SU-DHL-6 (cell line): ENCODE measurements at regions not wholly inside any gene's neighbourhood (a gene's known extent, or its start where the extent isn't known, plus 50 kb on each side); places are given as distances from the start of the nearest gene placed in this dataset.
"Not testable (repeated sequence)": the region's sequence is repeated elsewhere in the genome, so short reads cannot be mapped to it uniquely, and the experiment has no call there.

ENCODE experiments used
- H2AFZ ChIP-seq: fragments of 200-600 bp; sonication (generic); 2 replicates; pipeline ENCODE4 v1.6.1; 2014; ENCODE audit warnings: low read depth, mild to moderate bottlenecking, moderate library complexity, mixed read lengths, antibody characterized with exemption, low read length; ENCODE audit not compliant: severe bottlenecking
- H3F3A ChIP-seq: fragments of 200-600 bp; shearing (Covaris generic); 2 replicates; pipeline ENCODE4 v1.6.0; 2016; ENCODE audit warnings: antibody characterized with exemption, mild to moderate bottlenecking; ENCODE audit not compliant: insufficient read depth
- H3K27ac ChIP-seq: fragments of 200-600 bp; sonication (generic); 2 replicates; pipeline ENCODE4 v1.5.1; 2016; ENCODE audit warnings: low read depth, mild to moderate bottlenecking, low read length, moderate library complexity, mixed read lengths
- H3K27me3 ChIP-seq: fragments of 200-600 bp; sonication (generic), shearing (Covaris generic); 2 replicates; pipeline ENCODE4 v1.6.0; 2014; ENCODE audit warnings: mild to moderate bottlenecking, low read length
- H3K36me3 ChIP-seq: fragments of 200-600 bp; sonication (generic); 2 replicates; pipeline ENCODE4 v1.6.1; 2014; ENCODE audit warnings: mild to moderate bottlenecking, low read length, mixed read lengths
- H3K4me2 ChIP-seq: fragments of 300-600, 200-600 bp; shearing (Covaris generic), sonication (generic); 2 replicates; pipeline ENCODE4 v1.6.0; 2014; ENCODE audit warnings: low read length, low read depth, mild to moderate bottlenecking; ENCODE audit not compliant: poor library complexity, severe bottlenecking
- H3K4me3 ChIP-seq: fragments of 200-600 bp; sonication (generic); 2 replicates; pipeline ENCODE4 v1.5.1; 2014; ENCODE audit warnings: antibody characterized with exemption, low read length, mild to moderate bottlenecking, mixed read lengths; ENCODE audit not compliant: insufficient read depth, poor library complexity, severe bottlenecking
- H3K79me2 ChIP-seq: fragments of 200-600 bp; sonication (generic); 2 replicates; pipeline ENCODE4 v1.6.1; 2014; ENCODE audit warnings: mild to moderate bottlenecking, low read length, moderate library complexity; ENCODE audit not compliant: insufficient read depth
- H3K9ac ChIP-seq: fragments of 200-600 bp; sonication (generic); 2 replicates; pipeline ENCODE4 v1.7.0; 2014; ENCODE audit warnings: mild to moderate bottlenecking, low read length
- H3K9me2 ChIP-seq: fragments of 200-600 bp; sonication (generic); replicated peaks from 2 replicates; pipeline ENCODE4 v1.6.1; 2014; ENCODE audit warnings: low read length; ENCODE audit not compliant: insufficient read depth
- H3K9me3 ChIP-seq: fragments of 200-600 bp; sonication (generic); 2 replicates; pipeline ENCODE4 v1.6.1; 2014; ENCODE audit warnings: low read length, mixed read lengths; ENCODE audit not compliant: insufficient read depth
- H4K20me1 ChIP-seq: fragments of 200-600 bp; sonication (generic); 2 replicates; pipeline ENCODE4 v1.6.1; 2014; ENCODE audit warnings: low read depth, mild to moderate bottlenecking, antibody characterized with exemption, low read length, moderate library complexity, mixed read lengths
- CTCF ChIP-seq: fragments of 200-600 bp; sonication (generic); IDR thresholded peaks from one replicate; pipeline ENCODE4 v1.5.1; 2017; ENCODE audit warnings: antibody characterized with exemption, mild to moderate bottlenecking, low read length, moderate library complexity; ENCODE audit not compliant: insufficient read depth, poor library complexity, severe bottlenecking
- EZH2phosphoT487 ChIP-seq: fragments of 200-600 bp; sonication (generic), shearing (Covaris generic); conservative IDR thresholded peaks from 2 replicates; pipeline ENCODE4 v1.6.1; 2018; ENCODE audit warnings: mild to moderate bottlenecking, antibody characterized with exemption, low read length, moderate library complexity, mixed read lengths

GRCh38 chr5:143521846-143522400 lies 118.4 kb upstream of the NR3C1 start:
- Histone ChIP-seq H3K4me2 (no peak overlapping the region), H3K79me2 (no peaks in the 10 kb centered on the region), H2AFZ (no peak overlapping the region), H3K9me3 (no peaks in the 10 kb centered on the region), H3F3A (no peaks in the 10 kb centered on the region), H3K9ac (no peak overlapping the region), H3K4me3 (no peak overlapping the region), H3K9me2 (no peaks in the 10 kb centered on the region), H4K20me1 (no peaks in the 10 kb centered on the region), H3K36me3 (no peaks in the 10 kb centered on the region), H3K27ac (no peak overlapping the region), H3K27me3 (no peaks in the 10 kb centered on the region)
- no peak for TF ChIP-seq CTCF
- TF ChIP-seq EZH2phosphoT487 = no peak

GRCh38 chr5:143521141-143521540 lies 117.7 kb upstream of the NR3C1 start:
- H3K9me3 ChIP-seq = no peaks in the 10 kb centered on the region
- no peak for TF ChIP-seq CTCF
- TF ChIP-seq EZH2phosphoT487 = no peak
- H3K27me3 ChIP-seq = no peaks in the 10 kb centered on the region
- no peak overlapping the region for H3K9ac ChIP-seq
- H2AFZ ChIP-seq = no peak overlapping the region
- H3K27ac ChIP-seq = no peak overlapping the region
- H3K9me2 ChIP-seq = no peaks in the 10 kb centered on the region
- H3K4me3 ChIP-seq = no peak overlapping the region
- H4K20me1 ChIP-seq = no peaks in the 10 kb centered on the region
- H3K36me3 ChIP-seq = no peaks in the 10 kb centered on the region
- no peaks in the 10 kb centered on the region for H3K79me2 ChIP-seq
- H3K4me2 ChIP-seq = no peak overlapping the region
- no peaks in the 10 kb centered on the region for H3F3A ChIP-seq

GRCh38 chr5:143519215-143519614 lies 115.7 kb upstream of the NR3C1 start:
- not testable (repeated sequence) for H3K9ac ChIP-seq, H3K27me3 ChIP-seq, H3K27ac ChIP-seq, H3K4me2 ChIP-seq, H3K36me3 ChIP-seq, H3K9me2 ChIP-seq, H4K20me1 ChIP-seq, H2AFZ ChIP-seq, H3K79me2 ChIP-seq, H3K9me3 ChIP-seq, H3F3A ChIP-seq, H3K4me3 ChIP-seq

GRCh38 chr5:143517824-143518223 lies 114.3 kb upstream of the NR3C1 start:
- not testable (repeated sequence) for H3K27me3 ChIP-seq, H4K20me1 ChIP-seq, H3K4me2 ChIP-seq, H3K9ac ChIP-seq, H3K4me3 ChIP-seq, H3K36me3 ChIP-seq, H3K27ac ChIP-seq, H3K9me2 ChIP-seq, H2AFZ ChIP-seq, H3F3A ChIP-seq, H3K79me2 ChIP-seq, H3K9me3 ChIP-seq
